Right kidney (tissue), 1 donor: ENCODE measurements at regions not wholly inside any gene's neighbourhood (a gene's known extent, or its start where the extent isn't known, plus 50 kb on each side); places are given as distances from the start of the nearest gene placed in this dataset.
A peak's percentile ranks its signal among the peaks of the same experiment; 100 is the strongest.

Source experiments
- DNase-seq: peaks from one replicate; pipeline ENCODE4 v3.0.0-alpha.2; 2016

- no peak for DNase-seq
Measured at GRCh38 chr15:38672814-38673670, 108.4 kb upstream of the RASGRP1 start.

DNA sequence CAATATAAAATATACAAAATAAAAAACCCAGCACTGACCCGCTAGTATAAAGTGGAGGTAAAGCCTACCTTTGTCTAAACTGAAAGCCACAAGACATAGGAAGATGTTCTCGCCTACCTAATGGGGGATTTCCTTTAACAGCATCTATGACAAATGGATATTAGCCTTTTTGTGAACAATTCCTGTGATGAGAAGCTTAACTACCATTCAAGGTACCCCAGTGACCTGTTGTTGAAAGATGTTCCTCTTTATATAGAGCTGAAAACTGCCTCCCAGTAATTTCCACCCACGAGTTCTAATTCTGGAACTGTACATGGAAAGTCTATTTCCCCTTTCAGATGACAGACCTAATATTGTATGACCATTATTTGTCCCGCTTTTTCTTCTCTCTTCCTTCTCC is 109.8 kb upstream of the RASGRP1 start:
- DNase-seq: no peak

- no peak for DNase-seq
Measured at GRCh38 chr15:38678281-38678680, 113.7 kb upstream of the RASGRP1 start.

DNA sequence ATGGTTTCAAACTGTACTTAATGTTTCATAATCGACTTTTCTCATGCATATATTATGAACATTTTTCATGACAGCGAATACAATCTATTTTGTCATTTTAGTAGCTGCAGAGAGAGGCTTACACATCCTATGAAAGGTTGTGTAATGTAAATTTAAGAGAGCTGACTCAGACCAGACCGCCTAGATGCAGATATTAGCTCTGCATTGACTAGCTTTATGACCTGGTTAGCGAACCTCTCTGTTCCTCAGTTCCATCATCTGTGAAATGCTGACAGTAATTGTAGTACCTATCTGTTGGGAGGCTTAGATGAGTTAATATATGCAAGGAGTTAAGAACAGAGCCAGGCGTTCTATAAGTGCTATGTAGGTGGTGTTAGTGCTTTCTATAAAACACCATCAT is 116.2 kb upstream of the RASGRP1 start:
- no peak for DNase-seq

DNA sequence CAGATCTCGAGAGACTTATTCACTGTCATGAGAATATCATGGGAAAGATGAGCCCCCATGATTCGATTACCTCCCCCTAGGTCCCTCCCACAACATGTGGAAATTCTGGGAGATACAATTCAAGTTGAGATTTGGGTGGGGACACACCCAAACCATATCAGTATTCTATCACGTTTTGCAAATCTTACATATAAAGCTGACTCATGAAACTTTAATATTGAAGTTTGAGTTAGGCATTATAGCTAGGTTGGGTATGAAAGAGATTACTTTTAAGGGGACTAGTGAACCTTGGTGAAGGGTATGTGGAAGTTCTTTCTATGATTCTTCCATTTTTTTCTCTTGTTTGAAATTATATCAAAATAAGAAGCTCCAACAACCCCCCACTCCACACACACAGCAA is 117.7 kb upstream of the RASGRP1 start:
- no peak for DNase-seq

GRCh38 chr15:38682861-38683260 is 118.2 kb upstream of the RASGRP1 start:
- DNase-seq: no peak

- peak; percentile 40 for DNase-seq
Measured at GRCh38 chr15:38683382-38684242, 119.0 kb upstream of the RASGRP1 start.

- no peak for DNase-seq
Measured at GRCh38 chr15:38684440-38685010, 119.9 kb upstream of the RASGRP1 start.

GRCh38 chr15:38685686-38686339 is 121.2 kb upstream of the RASGRP1 start:
- DNase-seq: no peak

- DNase-seq: no peak
Measured at GRCh38 chr15:38687340-38687739, 122.7 kb upstream of the RASGRP1 start.

DNA sequence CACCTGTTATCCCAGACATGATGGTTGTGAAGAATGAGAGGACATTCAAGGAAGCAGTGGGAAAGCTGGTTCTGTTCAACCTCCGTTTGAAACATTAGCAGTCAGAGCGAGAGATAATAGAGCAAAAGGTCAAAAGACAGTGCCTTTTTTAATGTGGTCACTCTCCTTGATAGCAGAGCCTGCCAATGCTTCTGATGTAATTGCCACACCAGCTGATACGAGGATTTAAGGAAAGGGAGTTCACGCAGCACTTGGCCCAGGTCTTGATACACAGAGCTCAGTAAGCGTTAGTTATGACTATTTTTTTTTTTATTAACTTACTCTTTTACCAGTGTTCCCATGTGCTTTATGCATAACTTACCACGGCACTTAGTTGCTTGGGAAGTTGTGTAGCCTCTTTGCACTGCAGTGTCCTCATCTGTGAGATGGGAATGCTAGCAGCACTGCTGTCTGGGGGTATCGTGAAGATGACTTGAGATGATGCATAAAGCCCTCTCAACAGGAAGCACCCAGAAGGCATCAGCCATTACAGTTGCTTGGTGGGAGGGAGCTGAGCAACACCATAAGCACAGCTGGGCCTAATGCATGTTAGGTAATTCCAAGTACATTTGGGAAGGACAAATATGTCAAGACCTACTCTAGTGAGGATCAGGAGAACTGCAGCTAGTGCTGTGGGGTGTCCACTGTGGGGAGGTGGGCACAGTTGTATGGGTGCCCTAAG is 123.3 kb upstream of the RASGRP1 start:
- DNase-seq: no peak

- no peak for DNase-seq
Measured at GRCh38 chr15:38688761-38689160, 124.1 kb upstream of the RASGRP1 start.

- DNase-seq: no peak
Measured at GRCh38 chr15:38689522-38689921, 124.9 kb upstream of the RASGRP1 start.

- no peak for DNase-seq
Measured at GRCh38 chr15:38690216-38690615, 125.6 kb upstream of the RASGRP1 start.

- DNase-seq: no peak
Measured at GRCh38 chr15:38690719-38691332, 126.2 kb upstream of the RASGRP1 start.

GRCh38 chr15:38691377-38691776 is 126.8 kb upstream of the RASGRP1 start:
- no peak for DNase-seq

GRCh38 chr15:38691965-38692788 is 127.6 kb upstream of the RASGRP1 start:
- no peak for DNase-seq

DNA sequence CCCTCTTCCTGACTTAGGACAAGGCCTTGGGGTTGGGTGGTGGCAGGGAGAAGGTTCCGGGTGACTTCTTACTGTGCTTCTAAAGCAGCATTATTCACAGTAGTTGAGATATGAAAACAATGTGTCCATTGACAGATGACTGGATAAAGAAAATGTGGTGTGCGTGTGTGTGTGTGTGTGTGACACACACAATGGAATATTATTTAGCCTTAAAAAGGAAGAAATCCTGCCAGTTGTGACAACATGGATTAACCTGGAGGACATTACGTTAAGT is 128.1 kb upstream of the RASGRP1 start:
- no peak for DNase-seq

DNA sequence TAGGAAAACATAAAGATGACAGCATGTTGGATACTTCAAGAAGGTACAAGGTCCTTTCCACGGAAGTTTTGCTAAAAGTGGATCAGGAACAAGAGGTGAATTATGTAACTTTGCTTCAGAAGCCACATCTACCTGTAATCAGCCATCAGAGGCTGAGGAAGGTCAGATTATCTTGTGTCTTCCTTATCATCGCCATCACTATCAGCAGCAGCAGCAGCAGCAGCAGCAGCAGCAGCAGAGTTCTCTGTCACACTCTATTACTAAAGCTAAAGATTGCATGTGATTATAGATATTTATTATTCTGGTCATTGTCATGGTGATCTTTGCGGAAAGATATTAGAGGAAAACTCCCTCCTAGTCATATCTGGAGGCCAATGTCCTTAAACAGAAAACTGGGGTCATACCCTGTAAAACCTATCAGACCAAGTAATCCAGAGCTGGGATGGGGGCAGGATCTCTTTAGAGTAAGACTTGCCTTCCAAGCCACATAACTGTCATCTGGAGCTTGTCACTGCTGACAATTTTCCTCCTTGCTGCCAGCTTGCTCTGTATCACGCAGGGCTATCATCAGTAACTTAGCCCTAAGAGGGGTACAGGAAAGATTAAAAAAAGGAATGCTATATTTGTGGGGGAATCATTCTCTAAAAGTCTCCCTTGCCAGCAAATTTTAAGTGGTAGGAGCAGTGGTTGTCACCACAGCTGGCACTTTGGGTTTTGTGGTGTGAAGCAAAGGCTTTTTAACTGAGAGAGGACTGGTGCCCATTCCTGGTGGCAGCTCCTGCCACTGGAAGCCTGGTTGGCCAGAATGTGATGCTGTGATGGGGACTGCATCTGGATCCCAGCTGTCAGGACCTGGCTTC is 130.9 kb upstream of the RASGRP1 start:
- DNase-seq: no peak
